Testis (tissue), 2 donors: ENCODE measurements at regions not wholly inside any gene's neighbourhood (a gene's known extent, or its start where the extent isn't known, plus 50 kb on each side); places are given as distances from the start of the nearest gene placed in this dataset.
"Not testable (repeated sequence)": the region's sequence is repeated elsewhere in the genome, so short reads cannot be mapped to it uniquely, and the experiment has no call there.

ENCODE experiments used
- DNase-seq: peaks from one replicate; pipeline ENCODE4 v3.0.0-alpha.2; 2019
- H3K27ac ChIP-seq, 2 donors: fragments of 200-600 bp; sonication (generic); one replicate each; pipeline ENCODE4 v1.5.1; 2019
- H3K27me3 ChIP-seq: fragments of 200-600 bp; sonication (generic); one replicate; pipeline ENCODE4 v1.5.1; 2019
- H3K36me3 ChIP-seq: fragments of 200-600 bp; sonication (generic); one replicate; pipeline ENCODE4 v1.5.1; 2017; ENCODE audit warnings: low read depth; ENCODE audit errors: missing control alignments
- H3K4me1 ChIP-seq: fragments of 200-600 bp; sonication (generic); one replicate; pipeline ENCODE4 v1.5.1; 2019
- H3K4me3 ChIP-seq, 2 donors: fragments of 200-600 bp; sonication (generic); one replicate each; pipeline ENCODE4 v1.5.1; 2017 to 2019
- H3K9me3 ChIP-seq: fragments of 200-600 bp; sonication (generic); one replicate; pipeline ENCODE4 v1.5.1; 2017
- CTCF ChIP-seq, 3 experiments: fragments of 450-650 bp in 2 of 3; fragments of 200-600 bp in 1 of 3; sonication (generic) in 1 of 3; IDR thresholded peaks; one replicate each; pipeline ENCODE4 v1.5.1; 2016 to 2019; ENCODE audit warnings: antibody characterized with exemption in 3 of 3, mild to moderate bottlenecking in 2 of 3, moderate library complexity in 1 of 3
- POLR2A ChIP-seq: fragments of 450-650 bp; IDR thresholded peaks from one replicate; pipeline ENCODE4 v1.6.1; 2017; ENCODE audit warnings: antibody characterized with exemption, mild to moderate bottlenecking, moderate library complexity
- WGBS, 2 donors: methylation state at CpG; one replicate each; pipeline ENCODE4 v1.1.5; 2018; 5-methylcytosine and 5-hydroxymethylcytosine counted together
- intact Hi-C: fragments of 100-400 bp; cut with DNase I; formaldehyde crosslinking; loops from one replicate; pipeline ENCODE4 v1.15.1; 2023; ENCODE audit warnings: low total_unique reads

- H3K9me3 ChIP-seq, result no peaks in the 10 kb centered on the region
- H3K4me1 ChIP-seq, result no peaks in the 10 kb centered on the region
- H3K27ac ChIP-seq, result no peak overlapping the region
- no peak overlapping the region for H3K4me3 ChIP-seq
- H3K27me3 ChIP-seq, result no peaks in the 10 kb centered on the region
- no peaks in the 10 kb centered on the region for H3K36me3 ChIP-seq
- WGBS, 2 donors, result 61 to 65% methylated on average over 5 of the region's 5 CpGs
- TF ChIP-seq POLR2A (no peak), CTCF (IDR thresholded peaks at IDR 0.05) (no peak)
- intact Hi-C loops, result no loop called here
- DNase-seq, result no peak
These were observed 223.2 kb downstream of the FAM47A start for GRCh38 chrX:33908898-33909297.

GRCh38 chrX:33908074-33908473, 224.0 kb downstream of the FAM47A start:
- Histone ChIP-seq H3K27me3 (no peaks in the 10 kb centered on the region), H3K9me3 (no peaks in the 10 kb centered on the region), H3K36me3 (no peaks in the 10 kb centered on the region), H3K4me1 (no peaks in the 10 kb centered on the region), H3K4me3 (no peak overlapping the region), H3K27ac (no peak overlapping the region)
- intact Hi-C loops, result no loop called here
- TF ChIP-seq POLR2A (no peak), CTCF (IDR thresholded peaks at IDR 0.05) (no peak)
- DNase-seq, result no peak

GRCh38 chrX:33906971-33907370, 225.1 kb downstream of the FAM47A start:
- H3K27ac ChIP-seq, result no peak overlapping the region
- WGBS, 2 donors, result 61 to 69% methylated on average over 2 of the region's 2 CpGs
- H3K9me3 ChIP-seq, result no peaks in the 10 kb centered on the region
- H3K36me3 ChIP-seq, result no peaks in the 10 kb centered on the region
- TF ChIP-seq CTCF (IDR thresholded peaks at IDR 0.05) (no peak), POLR2A (no peak)
- no peak overlapping the region for H3K4me3 ChIP-seq
- no peaks in the 10 kb centered on the region for H3K27me3 ChIP-seq
- no peaks in the 10 kb centered on the region for H3K4me1 ChIP-seq
- no peak for DNase-seq
- intact Hi-C loops, result no loop called here

- Histone ChIP-seq H3K9me3 (no peaks in the 10 kb centered on the region), H3K4me1 (no peaks in the 10 kb centered on the region), H3K4me3 (no peak overlapping the region), H3K27me3 (no peaks in the 10 kb centered on the region), H3K36me3 (no peaks in the 10 kb centered on the region), H3K27ac (no peak overlapping the region)
- intact Hi-C loops, result no loop called here
- WGBS, 2 donors, result 79 to 92% methylated on average over 1 to 2 of the region's 2 CpGs
- TF ChIP-seq POLR2A, result no peak
- TF ChIP-seq CTCF (IDR thresholded peaks at IDR 0.05), result no peak
- no peak for DNase-seq
These were observed 239.4 kb downstream of the FAM47A start for GRCh38 chrX:33892670-33893069.

- H3K27ac ChIP-seq, result no peak overlapping the region
- no peaks in the 10 kb centered on the region for H3K36me3 ChIP-seq
- DNase-seq, result no peak
- no peak for TF ChIP-seq POLR2A
- TF ChIP-seq CTCF (IDR thresholded peaks at IDR 0.05), result no peak
- no peaks in the 10 kb centered on the region for H3K9me3 ChIP-seq
- no peaks in the 10 kb centered on the region for H3K27me3 ChIP-seq
- no peak overlapping the region for H3K4me3 ChIP-seq
- no peaks in the 10 kb centered on the region for H3K4me1 ChIP-seq
- intact Hi-C loops, result no loop called here
These were observed 276.9 kb downstream of the FAM47A start for GRCh38 chrX:33855251-33855650.

GRCh38 chrX:33852146-33852545, 280.0 kb downstream of the FAM47A start:
- WGBS, 2 donors, result 94 to 96% methylated on average over 1 to 4 of the region's 4 CpGs
- intact Hi-C loops, H3K9me3 ChIP-seq, H3K27ac ChIP-seq, DNase-seq, H3K27me3 ChIP-seq, H3K36me3 ChIP-seq, H3K4me1 ChIP-seq, H3K4me3 ChIP-seq: not testable (repeated sequence)
